GM13977 (cell line): ENCODE measurements at regions not wholly inside any gene's neighbourhood (a gene's known extent, or its start where the extent isn't known, plus 50 kb on each side); places are given as distances from the start of the nearest gene placed in this dataset.

Experiments
- DNase-seq: peaks from one replicate; pipeline ENCODE4 v3.0.0; 2012; ENCODE audit warnings: low spot score
- in situ Hi-C: fragments of 300-500 bp; cut with MboI; formaldehyde crosslinking; loops from one replicate; pipeline ENCODE4 v1.12.0; 2022; ENCODE audit warnings: low sequenced_read_pairs, low pct_unique_long_range_greater_than_20kb, mixed read lengths, inconsistent platforms; ENCODE audit not compliant: unreplicated experiment
- TF ChIP-seq, protein P1 (sequence below): IDR thresholded peaks from 2 replicates; pipeline ENCODE4 v1.5.1; 2012; ENCODE audit warnings: mild to moderate bottlenecking, control low read depth; ENCODE audit not compliant: insufficient read depth; ENCODE audit errors: extremely low read depth, missing control alignments

DNA sequence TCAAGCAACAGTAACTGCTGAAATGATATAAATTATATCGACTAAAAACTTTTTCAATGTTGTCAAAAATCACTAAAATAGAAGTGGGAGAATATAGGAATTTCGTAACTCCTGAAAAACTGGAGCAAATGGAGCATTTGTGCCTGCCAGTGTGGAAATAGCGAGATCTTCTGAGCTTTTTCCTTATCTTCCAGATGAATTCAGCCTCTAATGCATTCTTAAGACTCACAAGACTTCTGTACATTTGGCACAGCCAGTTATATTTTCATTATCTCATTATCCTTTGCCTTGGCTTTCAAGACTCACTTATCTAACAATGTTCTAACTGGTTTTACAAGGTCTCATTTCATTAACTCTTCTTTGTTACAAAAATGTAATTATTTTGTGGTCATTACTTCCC, 252.4 kb downstream of the GXYLT1 start:
- TF ChIP-seq, protein P1, sequence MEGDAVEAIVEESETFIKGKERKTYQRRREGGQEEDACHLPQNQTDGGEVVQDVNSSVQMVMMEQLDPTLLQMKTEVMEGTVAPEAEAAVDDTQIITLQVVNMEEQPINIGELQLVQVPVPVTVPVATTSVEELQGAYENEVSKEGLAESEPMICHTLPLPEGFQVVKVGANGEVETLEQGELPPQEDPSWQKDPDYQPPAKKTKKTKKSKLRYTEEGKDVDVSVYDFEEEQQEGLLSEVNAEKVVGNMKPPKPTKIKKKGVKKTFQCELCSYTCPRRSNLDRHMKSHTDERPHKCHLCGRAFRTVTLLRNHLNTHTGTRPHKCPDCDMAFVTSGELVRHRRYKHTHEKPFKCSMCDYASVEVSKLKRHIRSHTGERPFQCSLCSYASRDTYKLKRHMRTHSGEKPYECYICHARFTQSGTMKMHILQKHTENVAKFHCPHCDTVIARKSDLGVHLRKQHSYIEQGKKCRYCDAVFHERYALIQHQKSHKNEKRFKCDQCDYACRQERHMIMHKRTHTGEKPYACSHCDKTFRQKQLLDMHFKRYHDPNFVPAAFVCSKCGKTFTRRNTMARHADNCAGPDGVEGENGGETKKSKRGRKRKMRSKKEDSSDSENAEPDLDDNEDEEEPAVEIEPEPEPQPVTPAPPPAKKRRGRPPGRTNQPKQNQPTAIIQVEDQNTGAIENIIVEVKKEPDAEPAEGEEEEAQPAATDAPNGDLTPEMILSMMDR: no peak
- in situ Hi-C loops: no loop called here
- no peak for DNase-seq

DNA sequence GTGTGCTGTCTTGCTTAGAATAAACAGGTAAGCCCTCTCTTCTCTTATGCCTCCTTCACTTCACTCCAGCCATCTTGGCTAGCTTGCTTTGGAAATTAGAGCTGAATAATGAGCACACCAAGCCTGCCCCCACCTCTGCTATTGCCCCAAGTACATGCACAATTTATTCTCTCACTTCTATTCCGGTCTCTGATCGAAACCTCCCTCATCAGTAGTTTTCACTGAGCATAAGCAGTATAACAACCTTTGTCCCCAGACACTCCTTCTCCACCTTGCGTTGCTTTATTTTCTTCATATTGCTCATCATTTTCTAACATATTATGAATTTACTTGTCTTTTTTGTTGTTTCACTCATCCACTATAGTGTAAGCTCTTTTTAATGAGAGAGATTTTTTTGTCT, 253.4 kb downstream of the GXYLT1 start:
- DNase-seq: no peak
- TF ChIP-seq, protein P1: no peak
- in situ Hi-C loops: no loop called here

DNA sequence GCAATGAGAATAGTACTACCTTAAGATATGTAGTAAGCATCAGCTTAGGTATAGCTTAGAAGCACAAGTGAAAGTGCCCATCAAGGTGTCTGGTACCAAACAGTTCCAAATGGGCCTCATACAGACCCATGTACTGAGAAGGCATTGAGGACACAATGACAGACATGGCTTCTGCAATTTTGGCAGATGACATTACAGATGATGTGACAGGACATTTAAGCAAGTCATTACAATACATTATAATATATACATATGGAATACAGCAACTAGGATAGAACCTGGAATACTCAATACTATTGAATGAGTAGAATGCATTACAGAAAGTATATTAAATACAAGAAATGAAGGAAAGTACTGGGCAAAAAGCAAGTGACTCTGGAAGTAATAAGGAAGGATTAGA, 256.4 kb downstream of the GXYLT1 start:
- in situ Hi-C loops: no loop called here
- TF ChIP-seq, protein P1: no peak
- no peak for DNase-seq

DNA sequence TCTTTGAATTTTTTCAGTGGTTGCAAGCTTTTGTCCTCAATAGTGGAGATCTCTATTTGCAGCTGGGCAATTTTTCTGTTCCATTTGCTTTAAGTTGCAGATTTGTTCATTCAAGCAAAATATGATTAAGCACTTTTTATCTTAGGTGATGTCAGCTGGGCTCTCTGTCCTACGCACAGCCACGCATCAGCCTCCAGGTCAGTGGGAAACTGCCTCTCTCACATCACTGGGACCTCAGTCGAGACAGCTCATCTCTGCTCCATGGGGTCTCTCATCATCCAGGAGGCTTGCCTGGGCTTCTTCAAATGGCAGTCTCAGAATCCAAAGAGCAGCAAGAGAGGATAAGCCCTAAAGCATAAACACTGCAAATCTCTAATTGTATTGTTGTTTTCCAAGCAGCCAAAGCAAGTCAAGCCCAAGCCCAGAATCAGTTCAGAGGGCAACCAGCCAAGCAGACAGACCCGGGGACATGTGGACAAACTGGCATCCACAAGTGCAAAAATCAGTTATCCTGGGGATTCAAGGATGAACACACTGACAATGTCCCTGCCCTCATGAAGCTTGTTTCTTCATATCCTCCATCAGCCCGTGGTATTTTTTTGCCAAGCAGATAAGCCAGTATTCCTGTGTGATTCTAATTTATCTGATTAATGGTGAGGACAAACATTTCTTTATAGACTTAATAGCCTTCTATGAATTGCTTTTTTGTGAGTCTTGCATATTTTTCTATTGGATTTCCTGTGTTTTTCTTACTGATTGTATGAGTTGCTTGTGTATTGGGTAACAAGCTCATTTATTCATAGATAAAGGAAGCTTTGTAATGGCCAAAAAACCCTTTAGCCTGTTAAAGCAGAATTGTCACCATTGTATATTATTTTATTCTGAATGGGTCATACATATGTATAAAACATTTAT, 262.5 kb downstream of the GXYLT1 start:
- TF ChIP-seq, protein P1: no peak
- in situ Hi-C loops: no loop called here
- no peak for DNase-seq

DNA sequence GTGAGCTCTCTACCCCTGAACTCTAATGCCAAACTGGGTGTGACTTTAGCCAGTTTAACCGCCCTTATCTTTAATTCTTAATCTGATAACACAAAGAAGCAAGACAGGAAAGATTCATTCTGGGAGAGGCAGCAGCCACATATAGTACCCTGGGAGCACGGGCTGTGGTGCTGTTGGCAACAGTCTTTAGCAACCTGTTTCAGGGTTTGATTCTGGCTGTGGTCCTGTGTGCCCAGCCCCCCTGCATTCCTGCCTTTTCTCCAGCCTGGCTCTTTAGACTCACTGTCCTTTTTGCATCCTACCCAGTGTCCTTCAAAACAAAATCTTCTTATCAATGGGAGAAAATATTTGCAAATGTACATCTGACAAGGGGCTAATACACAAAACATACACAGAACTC, 275.2 kb downstream of the GXYLT1 start:
- in situ Hi-C loops: no loop called here
- TF ChIP-seq, protein P1: no peak

DNA sequence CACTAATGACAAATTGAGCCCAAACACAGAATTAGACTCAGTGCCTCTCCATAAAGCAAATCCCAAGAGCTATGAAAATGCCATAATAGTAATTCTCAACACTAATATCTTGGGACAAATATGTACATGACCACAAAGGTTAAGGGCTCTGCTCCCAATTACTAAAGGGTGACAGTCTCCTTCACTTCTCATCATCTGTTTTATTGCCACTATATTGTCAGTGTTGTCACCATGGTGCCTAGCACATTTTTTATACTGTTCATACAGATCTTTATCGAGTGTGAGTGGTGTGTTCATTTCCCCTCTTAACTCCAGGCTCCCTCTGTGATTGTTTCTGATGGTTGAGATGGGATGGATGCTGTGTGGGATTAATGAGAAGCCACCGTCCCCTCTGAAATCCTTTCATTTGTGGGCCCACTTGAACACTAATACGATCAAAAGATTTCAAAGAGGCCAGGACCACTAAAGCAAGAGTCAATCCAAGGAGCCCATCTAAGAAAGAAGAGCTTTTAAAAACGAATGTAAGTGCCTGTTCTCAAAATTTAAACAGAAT, 277.7 kb downstream of the GXYLT1 start:
- DNase-seq: no peak
- in situ Hi-C loops: no loop called here
- TF ChIP-seq, protein P1: no peak

More for the DNA sequence above, 275.2 kb downstream of the GXYLT1 start:
- no peak for DNase-seq
